Activated naive CD4-positive, alpha-beta T cell treated with anti-CD3 and anti-CD28 coated beads, Interleukin-2, amount 50 U/mL, for 24 hours (primary cell): ENCODE measurements at regions not wholly inside any gene's neighbourhood (a gene's known extent, or its start where the extent isn't known, plus 50 kb on each side); places are given as distances from the start of the nearest gene placed in this dataset.
A peak's percentile ranks its signal among the peaks of the same experiment; 100 is the strongest.

ENCODE experiments used
- H3K27ac Mint-ChIP-seq: one replicate; pipeline ENCODE4 v1.8.0; 2021; ENCODE audit warnings: mild to moderate bottlenecking, mixed read lengths
- H3K27me3 Mint-ChIP-seq: one replicate; pipeline ENCODE4 v1.8.0; 2021; ENCODE audit warnings: mixed read lengths
- H3K36me3 Mint-ChIP-seq: one replicate; pipeline ENCODE4 v1.8.0; 2021; ENCODE audit warnings: mixed read lengths
- H3K4me1 Mint-ChIP-seq: one replicate; pipeline ENCODE4 v1.8.0; 2021; ENCODE audit warnings: mixed read lengths
- H3K4me3 Mint-ChIP-seq: one replicate; pipeline ENCODE4 v1.8.0; 2021; ENCODE audit warnings: mild to moderate bottlenecking, mixed read lengths
- H3K9me3 Mint-ChIP-seq: one replicate; pipeline ENCODE4 v1.8.0; 2021; ENCODE audit warnings: mixed read lengths

- Mint-ChIP-seq H3K27ac (no peak overlapping the region), H3K4me1 (no peaks in the 10 kb centered on the region), H3K27me3 (no peaks in the 10 kb centered on the region), H3K9me3 (no peaks in the 10 kb centered on the region), H3K36me3 (no peaks in the 10 kb centered on the region), H3K4me3 (no peak overlapping the region)
Measured at GRCh38 chr11:110824912-110825620, 112.8 kb upstream of the ARHGAP20 start.

- Mint-ChIP-seq H3K27ac (no peak overlapping the region), H3K27me3 (peaks cover 5% of the 10 kb centered on the region), H3K9me3 (peaks cover 13% of the 10 kb centered on the region)
Measured at GRCh38 chr11:110818032-110818687, 105.9 kb upstream of the ARHGAP20 start.

GRCh38 chr11:110812086-110812733, 100.0 kb upstream of the ARHGAP20 start:
- Mint-ChIP-seq H3K4me3 (no peak overlapping the region), H3K9me3 (peaks cover 13% of the 10 kb centered on the region), H3K27me3 (peaks cover 2% of the 10 kb centered on the region), H3K27ac (no peak overlapping the region), H3K4me1 (no peaks in the 10 kb centered on the region), H3K36me3 (no peaks in the 10 kb centered on the region)

More at GRCh38 chr11:110818032-110818687, 105.9 kb upstream of the ARHGAP20 start:
- H3K4me3 Mint-ChIP-seq, result no peak overlapping the region
- H3K36me3 Mint-ChIP-seq, result no peaks in the 10 kb centered on the region
- H3K4me1 Mint-ChIP-seq, result no peaks in the 10 kb centered on the region

- H3K36me3 Mint-ChIP-seq, result no peaks in the 10 kb centered on the region
- H3K27ac Mint-ChIP-seq, result peak overlapping the region; percentile 3
- H3K27me3 Mint-ChIP-seq, result peaks cover 2% of the 10 kb centered on the region
- no peak overlapping the region for H3K4me3 Mint-ChIP-seq
- H3K9me3 Mint-ChIP-seq, result peaks cover 1% of the 10 kb centered on the region
- H3K4me1 Mint-ChIP-seq, result no peaks in the 10 kb centered on the region
Measured at GRCh38 chr11:110809417-110810199, 97.4 kb upstream of the ARHGAP20 start.

- H3K27me3 Mint-ChIP-seq, result peaks cover 5% of the 10 kb centered on the region
- no peak overlapping the region for H3K27ac Mint-ChIP-seq
- no peaks in the 10 kb centered on the region for H3K9me3 Mint-ChIP-seq
- H3K36me3 Mint-ChIP-seq, result no peaks in the 10 kb centered on the region
- H3K4me1 Mint-ChIP-seq, result no peaks in the 10 kb centered on the region
- H3K4me3 Mint-ChIP-seq, result no peak overlapping the region
Measured at GRCh38 chr11:110808248-110808647, 96.0 kb upstream of the ARHGAP20 start.

GRCh38 chr11:110807801-110808200, 95.6 kb upstream of the ARHGAP20 start:
- Mint-ChIP-seq H3K4me3 (no peak overlapping the region), H3K4me1 (no peaks in the 10 kb centered on the region), H3K27me3 (peaks cover 5% of the 10 kb centered on the region), H3K27ac (no peak overlapping the region), H3K36me3 (no peaks in the 10 kb centered on the region), H3K9me3 (no peaks in the 10 kb centered on the region)

- H3K27ac Mint-ChIP-seq, result no peak overlapping the region
- H3K9me3 Mint-ChIP-seq, result no peaks in the 10 kb centered on the region
- no peaks in the 10 kb centered on the region for H3K36me3 Mint-ChIP-seq
- no peak overlapping the region for H3K4me3 Mint-ChIP-seq
- H3K4me1 Mint-ChIP-seq, result no peaks in the 10 kb centered on the region
- peaks cover 5% of the 10 kb centered on the region for H3K27me3 Mint-ChIP-seq
Measured at GRCh38 chr11:110805756-110806155, 93.5 kb upstream of the ARHGAP20 start.

- H3K27me3 Mint-ChIP-seq, result peaks cover 3% of the 10 kb centered on the region
- no peak overlapping the region for H3K27ac Mint-ChIP-seq
- H3K4me3 Mint-ChIP-seq, result no peak overlapping the region
- H3K36me3 Mint-ChIP-seq, result no peaks in the 10 kb centered on the region
- H3K4me1 Mint-ChIP-seq, result no peaks in the 10 kb centered on the region
- H3K9me3 Mint-ChIP-seq, result no peaks in the 10 kb centered on the region
Measured at GRCh38 chr11:110802162-110802561, 89.9 kb upstream of the ARHGAP20 start.

- Mint-ChIP-seq H3K9me3 (no peaks in the 10 kb centered on the region), H3K4me3 (no peak overlapping the region), H3K27me3 (peaks cover 3% of the 10 kb centered on the region), H3K4me1 (no peaks in the 10 kb centered on the region), H3K36me3 (no peaks in the 10 kb centered on the region), H3K27ac (no peak overlapping the region)
Measured at GRCh38 chr11:110801328-110801727, 89.1 kb upstream of the ARHGAP20 start.

- Mint-ChIP-seq H3K4me1 (no peaks in the 10 kb centered on the region), H3K9me3 (no peaks in the 10 kb centered on the region), H3K36me3 (no peaks in the 10 kb centered on the region), H3K4me3 (no peak overlapping the region), H3K27me3 (no peaks in the 10 kb centered on the region), H3K27ac (no peak overlapping the region)
Measured at GRCh38 chr11:110798201-110798900, 86.1 kb upstream of the ARHGAP20 start.

GRCh38 chr11:110797453-110797852, 85.2 kb upstream of the ARHGAP20 start:
- no peaks in the 10 kb centered on the region for H3K36me3 Mint-ChIP-seq
- H3K9me3 Mint-ChIP-seq, result no peaks in the 10 kb centered on the region
- H3K4me3 Mint-ChIP-seq, result no peak overlapping the region
- no peaks in the 10 kb centered on the region for H3K4me1 Mint-ChIP-seq
- H3K27me3 Mint-ChIP-seq, result no peaks in the 10 kb centered on the region
- no peak overlapping the region for H3K27ac Mint-ChIP-seq

- no peaks in the 10 kb centered on the region for H3K27me3 Mint-ChIP-seq
- H3K27ac Mint-ChIP-seq, result no peak overlapping the region
- no peaks in the 10 kb centered on the region for H3K36me3 Mint-ChIP-seq
- H3K4me1 Mint-ChIP-seq, result no peaks in the 10 kb centered on the region
- H3K4me3 Mint-ChIP-seq, result no peak overlapping the region
- H3K9me3 Mint-ChIP-seq, result no peaks in the 10 kb centered on the region
Measured at GRCh38 chr11:110795112-110795624, 82.9 kb upstream of the ARHGAP20 start.

- H3K27ac Mint-ChIP-seq, result no peak overlapping the region
- H3K36me3 Mint-ChIP-seq, result no peaks in the 10 kb centered on the region
- H3K27me3 Mint-ChIP-seq, result no peaks in the 10 kb centered on the region
- no peak overlapping the region for H3K4me3 Mint-ChIP-seq
- H3K9me3 Mint-ChIP-seq, result no peaks in the 10 kb centered on the region
- H3K4me1 Mint-ChIP-seq, result no peaks in the 10 kb centered on the region
Measured at GRCh38 chr11:110793556-110793955, 81.3 kb upstream of the ARHGAP20 start.

GRCh38 chr11:110791621-110792020, 79.4 kb upstream of the ARHGAP20 start:
- no peaks in the 10 kb centered on the region for H3K36me3 Mint-ChIP-seq
- H3K4me1 Mint-ChIP-seq, result no peaks in the 10 kb centered on the region
- H3K4me3 Mint-ChIP-seq, result no peak overlapping the region
- H3K27me3 Mint-ChIP-seq, result peaks cover 2% of the 10 kb centered on the region
- no peak overlapping the region for H3K27ac Mint-ChIP-seq
- H3K9me3 Mint-ChIP-seq, result no peaks in the 10 kb centered on the region

- H3K27me3 Mint-ChIP-seq, result peaks cover 2% of the 10 kb centered on the region
- H3K36me3 Mint-ChIP-seq, result no peaks in the 10 kb centered on the region
- no peaks in the 10 kb centered on the region for H3K9me3 Mint-ChIP-seq
- H3K27ac Mint-ChIP-seq, result no peak overlapping the region
- H3K4me1 Mint-ChIP-seq, result no peaks in the 10 kb centered on the region
- no peak overlapping the region for H3K4me3 Mint-ChIP-seq
Measured at GRCh38 chr11:110787680-110788079, 75.4 kb upstream of the ARHGAP20 start.
